Mesenchymal stem cell (in vitro differentiated cells and primary cell): ENCODE measurements at regions not wholly inside any gene's neighbourhood (a gene's known extent, or its start where the extent isn't known, plus 50 kb on each side); places are given as distances from the start of the nearest gene placed in this dataset.

Source experiments
- DNase-seq: peaks from one replicate; pipeline ENCODE4 v3.0.0-alpha.2; 2013
- H2AFZ ChIP-seq: one replicate; pipeline ENCODE4 v1.6.1; 2013; ENCODE audit warnings: low read depth, mild to moderate bottlenecking, control low read depth, inconsistent platforms, low read length, moderate library complexity
- H2AK5ac ChIP-seq: 2 replicates; pipeline ENCODE4 v1.6.1; 2013; ENCODE audit warnings: low read length, moderate library complexity, mild to moderate bottlenecking, inconsistent platforms; ENCODE audit not compliant: severe bottlenecking
- H2BK120ac ChIP-seq: one replicate; pipeline ENCODE4 v1.6.1; 2013; ENCODE audit warnings: low read depth, mild to moderate bottlenecking, inconsistent platforms, low read length, moderate library complexity
- H2BK12ac ChIP-seq, 2 experiments: one replicate each; pipeline ENCODE4 v1.6.1; 2013; ENCODE audit warnings: inconsistent platforms in 2 of 2, low read length in 2 of 2, mild to moderate bottlenecking in 2 of 2, moderate library complexity in 2 of 2, control low read depth in 1 of 2
- H2BK15ac ChIP-seq: one replicate; pipeline ENCODE4 v1.6.1; 2013; ENCODE audit warnings: mild to moderate bottlenecking, low read depth, inconsistent platforms; ENCODE audit not compliant: poor library complexity, severe bottlenecking
- H2BK5ac ChIP-seq: 2 replicates; pipeline ENCODE4 v1.6.1; 2013; ENCODE audit warnings: low read depth, mild to moderate bottlenecking, low read length, control low read depth, inconsistent platforms; ENCODE audit not compliant: poor library complexity, severe bottlenecking
- H3K14ac ChIP-seq, 2 experiments: one replicate each; pipeline ENCODE4 v1.6.1; 2013; ENCODE audit warnings: inconsistent platforms in 2 of 2, low read length in 2 of 2, control low read depth in 1 of 2, mild to moderate bottlenecking in 1 of 2, moderate library complexity in 1 of 2
- H3K18ac ChIP-seq, 2 experiments: one replicate each; pipeline ENCODE4 v1.6.1; 2013; ENCODE audit warnings: inconsistent platforms in 2 of 2, low read length in 2 of 2, control low read depth in 1 of 2, low read depth in 1 of 2, mild to moderate bottlenecking in 1 of 2
- H3K23ac ChIP-seq, 2 experiments: one replicate each; pipeline ENCODE4 v1.6.1; 2013; ENCODE audit warnings: inconsistent platforms in 2 of 2, low read length in 2 of 2, mild to moderate bottlenecking in 2 of 2, moderate library complexity in 2 of 2, control low read depth in 1 of 2
- H3K27ac ChIP-seq: 2 replicates; pipeline ENCODE4 v1.5.1; 2013; ENCODE audit warnings: mild to moderate bottlenecking, moderate library complexity, low read length, control low read depth, inconsistent platforms; ENCODE audit not compliant: poor library complexity, severe bottlenecking
- H3K27me3 ChIP-seq, 2 experiments: 2 replicates each; pipeline versions ENCODE4 v1.6.1 to v1.7.0; 2013; ENCODE audit warnings: low read length in 2 of 2, mild to moderate bottlenecking in 2 of 2, moderate library complexity in 2 of 2, control low read depth in 1 of 2, inconsistent platforms in 1 of 2; ENCODE audit not compliant: control insufficient read depth in 1 of 2, insufficient read depth in 1 of 2
- H3K36me3 ChIP-seq, 2 experiments: 2 replicates each; pipeline versions ENCODE4 v1.6.1 to v1.7.0; 2013; ENCODE audit warnings: low read length in 2 of 2, control low read depth in 1 of 2, inconsistent platforms in 1 of 2, low read depth in 1 of 2, mild to moderate bottlenecking in 1 of 2; ENCODE audit not compliant: insufficient read depth in 2 of 2, control insufficient read depth in 1 of 2
- H3K4ac ChIP-seq, 2 experiments: one replicate each; pipeline ENCODE4 v1.6.1; 2013; ENCODE audit warnings: inconsistent platforms in 2 of 2, low read length in 2 of 2, mild to moderate bottlenecking in 2 of 2, moderate library complexity in 2 of 2, control low read depth in 1 of 2, low read depth in 1 of 2
- H3K4me1 ChIP-seq: 2 replicates; pipeline ENCODE4 v1.6.1; 2013; ENCODE audit warnings: low read depth, low read length, control low read depth; ENCODE audit not compliant: control insufficient read depth, insufficient read depth
- H3K4me2 ChIP-seq: 2 replicates; pipeline ENCODE4 v1.6.1; 2013; ENCODE audit warnings: low read length, mild to moderate bottlenecking, inconsistent platforms; ENCODE audit not compliant: poor library complexity, severe bottlenecking
- H3K4me3 ChIP-seq, 2 experiments: 2 replicates each; pipeline versions ENCODE4 v1.5.1 to v1.7.0; 2013; ENCODE audit warnings: low read length in 2 of 2, mild to moderate bottlenecking in 2 of 2, control low read depth in 1 of 2, low read depth in 1 of 2; ENCODE audit not compliant: insufficient read depth in 1 of 2
- H3K79me1 ChIP-seq: replicated peaks from 2 replicates; pipeline ENCODE4 v1.6.1; 2013; ENCODE audit warnings: mild to moderate bottlenecking, control low read depth, low read length, inconsistent platforms; ENCODE audit not compliant: poor library complexity, severe bottlenecking
- H3K9ac ChIP-seq: 2 replicates; pipeline ENCODE4 v1.7.0; 2013; ENCODE audit warnings: mild to moderate bottlenecking, low read length, moderate library complexity
- H3K9me3 ChIP-seq: 2 replicates; pipeline ENCODE4 v1.7.0; 2013; ENCODE audit warnings: mild to moderate bottlenecking, low read length; ENCODE audit not compliant: control insufficient read depth
- H4K8ac ChIP-seq: one replicate; pipeline ENCODE4 v1.6.1; 2013; ENCODE audit warnings: inconsistent platforms, mild to moderate bottlenecking, low read length, moderate library complexity
- H4K91ac ChIP-seq: one replicate; pipeline ENCODE4 v1.6.1; 2013; ENCODE audit warnings: mild to moderate bottlenecking, low read length, inconsistent platforms
- WGBS: methylation state at CpG from one replicate; pipeline ENCODE4 v1.1.7; 2013; ENCODE audit warnings: mixed read lengths; 5-methylcytosine and 5-hydroxymethylcytosine counted together

DNA sequence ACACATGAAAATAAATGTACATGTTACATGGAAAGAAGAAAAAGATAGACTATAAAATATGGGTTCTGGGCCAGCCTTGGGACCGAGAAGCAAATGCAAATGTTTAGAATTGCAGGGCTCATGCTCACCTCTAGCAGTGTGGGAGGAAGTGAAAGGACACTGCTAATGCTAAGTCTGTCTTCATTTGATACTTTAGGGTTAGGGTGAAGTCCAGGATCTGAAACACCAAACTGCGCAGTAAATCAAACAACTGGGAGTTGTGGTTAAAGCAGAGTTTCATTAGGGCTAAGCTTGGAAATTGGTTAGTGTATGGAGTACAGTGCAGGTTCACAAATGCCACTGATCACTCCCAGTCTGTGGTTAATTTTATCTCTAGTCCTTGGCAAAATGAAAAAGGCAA lies 73.2 kb upstream of the PDK4 start:
- Histone ChIP-seq H2BK5ac (no peak overlapping the region), H3K36me3 (no peaks in the 10 kb centered on the region), H2AFZ (no peak overlapping the region), H2AK5ac (no peak overlapping the region), H3K4me3 (no peak overlapping the region), H3K79me1 (no peaks in the 10 kb centered on the region), H3K18ac (no peak overlapping the region), H3K27ac (no peak overlapping the region), H3K9me3 (no peaks in the 10 kb centered on the region), H3K9ac (no peak overlapping the region), H3K23ac (no peak overlapping the region), H4K8ac (no peak overlapping the region), H3K14ac (no peak overlapping the region), H2BK12ac (no peak overlapping the region), H2BK15ac (no peak overlapping the region), H2BK120ac (no peak overlapping the region), H4K91ac (no peak overlapping the region), H3K27me3 (no peaks in the 10 kb centered on the region), H3K4me2 (no peak overlapping the region), H3K4ac (no peak overlapping the region), H3K4me1 (no peaks in the 10 kb centered on the region)
- no peak for DNase-seq
- WGBS: 76% methylated on average over 2 of the region's 2 CpGs

DNA sequence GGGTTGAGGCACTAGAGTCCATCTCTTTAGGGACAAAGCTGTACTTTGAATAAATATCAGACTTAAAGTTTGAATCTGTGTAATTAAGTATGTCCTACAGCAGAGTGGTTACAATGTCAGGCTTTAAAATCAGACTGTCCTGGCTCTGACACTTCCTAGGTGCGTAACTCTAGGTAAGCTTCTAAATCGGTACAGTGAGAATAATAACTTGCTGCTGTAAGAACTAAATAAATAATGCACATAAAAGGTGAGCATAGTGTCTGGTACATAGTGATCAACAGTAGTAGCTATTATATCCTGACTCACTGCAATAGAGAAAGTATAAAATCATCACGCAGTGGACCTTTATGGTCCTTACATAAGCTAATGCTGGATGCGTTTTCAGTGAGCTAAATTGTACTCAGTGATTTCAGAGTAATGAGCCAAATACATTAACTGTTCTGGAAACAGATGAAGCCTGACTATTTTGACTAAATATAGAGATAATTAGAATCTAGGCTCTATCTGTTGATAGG lies 72.2 kb upstream of the PDK4 start:
- H3K14ac ChIP-seq: no peak overlapping the region
- no peak overlapping the region for H2AK5ac ChIP-seq
- DNase-seq: no peak
- no peak overlapping the region for H2AFZ ChIP-seq
- H3K9ac ChIP-seq: no peak overlapping the region
- no peak overlapping the region for H3K4me3 ChIP-seq
- no peaks in the 10 kb centered on the region for H3K36me3 ChIP-seq
- H2BK12ac ChIP-seq: no peak overlapping the region
- no peak overlapping the region for H2BK15ac ChIP-seq
- no peaks in the 10 kb centered on the region for H3K79me1 ChIP-seq
- 98% methylated on average over 4 of the region's 4 CpGs for WGBS
- H3K27me3 ChIP-seq: no peaks in the 10 kb centered on the region
- H3K23ac ChIP-seq: no peak overlapping the region
- no peak overlapping the region for H3K4ac ChIP-seq
- H3K4me2 ChIP-seq: no peak overlapping the region
- no peak overlapping the region for H3K18ac ChIP-seq
- H3K27ac ChIP-seq: no peak overlapping the region
- H2BK5ac ChIP-seq: no peak overlapping the region
- no peak overlapping the region for H2BK120ac ChIP-seq
- H3K9me3 ChIP-seq: peaks cover 2% of the 10 kb centered on the region
- no peaks in the 10 kb centered on the region for H3K4me1 ChIP-seq
- H4K8ac ChIP-seq: no peak overlapping the region
- no peak overlapping the region for H4K91ac ChIP-seq

DNA sequence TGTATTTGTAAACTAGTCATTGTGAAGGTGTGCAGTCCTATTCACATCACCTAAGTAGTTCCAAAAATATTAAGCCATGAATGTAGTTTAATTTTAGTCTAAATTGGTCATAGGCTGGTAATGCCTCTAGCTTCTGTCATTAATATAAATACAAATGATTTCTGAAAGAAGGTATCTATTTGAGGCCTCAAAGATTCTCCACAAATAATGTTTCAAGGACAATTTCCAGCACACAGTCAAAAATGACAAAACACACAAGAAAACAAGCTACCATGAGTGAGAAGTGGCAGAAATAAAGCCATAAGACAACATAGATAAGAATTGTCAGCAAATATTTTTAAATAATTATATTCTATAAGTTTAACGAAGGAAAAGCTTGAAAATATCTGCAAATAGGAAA lies 66.7 kb upstream of the PDK4 start:
- Histone ChIP-seq H3K4me1 (no peaks in the 10 kb centered on the region), H3K4ac (no peak overlapping the region), H2AK5ac (no peak overlapping the region), H3K9ac (no peak overlapping the region), H3K18ac (no peak overlapping the region), H3K4me2 (no peak overlapping the region), H3K27me3 (no peaks in the 10 kb centered on the region), H3K36me3 (no peaks in the 10 kb centered on the region), H3K27ac (no peak overlapping the region), H3K4me3 (no peak overlapping the region), H3K23ac (no peak overlapping the region), H3K14ac (no peak overlapping the region), H2BK12ac (no peak overlapping the region), H3K9me3 (peaks cover 17% of the 10 kb centered on the region), H3K79me1 (no peaks in the 10 kb centered on the region), H4K8ac (no peak overlapping the region), H4K91ac (no peak overlapping the region), H2BK5ac (no peak overlapping the region), H2AFZ (no peak overlapping the region), H2BK15ac (no peak overlapping the region), H2BK120ac (no peak overlapping the region)
- no peak for DNase-seq
- WGBS: no CpG with 5 or more reads among the region's 1 CpG

DNA sequence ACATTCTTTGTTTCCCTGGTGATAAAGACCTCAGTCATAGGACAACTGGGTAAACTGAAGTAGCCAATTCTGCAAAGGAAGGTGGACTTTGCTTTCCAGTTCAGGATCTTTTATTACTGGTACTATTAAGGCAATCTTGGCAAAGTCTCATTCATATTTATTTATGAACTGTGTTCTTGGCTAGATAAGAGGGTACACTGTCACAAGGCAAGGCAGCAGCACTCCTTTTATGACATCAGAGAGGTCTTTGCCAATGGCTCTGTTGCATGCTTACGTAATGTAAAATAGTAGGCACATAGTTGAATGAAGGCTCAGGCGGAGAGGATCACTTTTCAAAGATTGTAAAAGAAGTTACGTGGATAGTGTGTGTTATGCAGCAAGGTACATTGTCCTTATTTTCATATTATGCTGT lies 63.7 kb upstream of the PDK4 start:
- Histone ChIP-seq H3K9ac (no peak overlapping the region), H3K23ac (no peak overlapping the region), H2BK5ac (no peak overlapping the region), H3K4ac (no peak overlapping the region), H3K14ac (no peak overlapping the region), H2AFZ (no peak overlapping the region), H3K27me3 (no peaks in the 10 kb centered on the region), H3K79me1 (no peaks in the 10 kb centered on the region), H3K9me3 (peaks cover 17% of the 10 kb centered on the region), H3K4me1 (no peaks in the 10 kb centered on the region), H2BK12ac (no peak overlapping the region), H4K91ac (no peak overlapping the region), H3K4me3 (no peak overlapping the region), H3K18ac (no peak overlapping the region), H2BK120ac (no peak overlapping the region), H3K27ac (no peak overlapping the region), H4K8ac (no peak overlapping the region), H3K4me2 (no peak overlapping the region), H3K36me3 (no peaks in the 10 kb centered on the region), H2BK15ac (no peak overlapping the region), H2AK5ac (no peak overlapping the region)
- WGBS: 91% methylated on average over 3 of the region's 3 CpGs
- DNase-seq: peak; percentile 3
